ENCODE measurements at regions not wholly inside any gene's neighbourhood (a gene's known extent, or its start where the extent isn't known, plus 50 kb on each side); places are given as distances from the start of the nearest gene placed in this dataset.

DNA sequence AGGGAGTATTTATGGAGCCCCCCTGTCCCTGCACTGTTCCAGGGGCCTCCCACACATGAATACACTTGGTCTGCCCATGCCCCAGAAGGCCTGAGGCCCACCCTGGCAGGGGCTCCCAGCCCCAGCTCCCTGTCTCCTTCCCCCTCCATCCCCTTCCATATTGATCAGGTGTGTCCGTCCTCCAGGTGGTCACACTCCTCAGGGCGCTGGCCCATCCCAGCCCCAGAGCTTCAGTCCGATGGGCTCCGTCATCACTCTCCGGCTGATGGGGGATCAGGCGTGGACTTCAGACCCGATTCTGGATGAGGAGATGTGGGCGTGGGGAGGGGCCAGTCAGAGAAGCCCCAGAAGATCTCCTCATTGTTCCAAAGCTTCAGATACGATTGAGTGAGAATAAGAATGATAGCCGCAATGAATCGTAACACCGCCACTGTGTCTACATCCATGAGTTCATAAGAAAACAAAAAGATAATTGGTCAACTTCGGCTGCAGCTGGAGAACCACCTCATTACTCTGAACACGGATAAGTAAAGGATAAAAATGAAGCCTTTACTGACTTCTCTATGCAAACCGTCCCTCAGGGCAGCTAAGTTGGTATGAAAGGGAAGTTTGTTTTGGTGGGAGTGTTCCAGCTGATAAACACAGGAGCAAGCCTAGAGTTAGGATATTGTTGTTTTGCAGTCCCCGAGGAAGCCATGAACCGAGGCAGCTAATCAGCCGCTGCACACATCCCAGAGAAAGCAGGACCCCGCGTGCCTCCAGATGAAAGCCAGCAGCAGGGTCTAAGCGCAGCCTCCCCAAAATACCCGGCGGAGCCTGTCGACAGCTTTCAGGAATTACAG lies 279.5 kb downstream of the NDUFA10 start:
- ChIA-PET CTCF (no interaction called here), POLR2A (no interaction called here)
- Histone ChIP-seq H3K27ac (ENCODE audit: low read length) (no peak overlapping the region), H3K9me3 (no peaks in the 10 kb centered on the region), H3K4me1 (ENCODE audit: control insufficient read depth in 1 of 2, extremely low read depth in 1 of 2, insufficient read depth in 2 of 2, low read length in 2 of 2) (peaks cover 0 to 3% of the 10 kb centered on the region in 2 experiments), H3K36me3 (ENCODE audit: control insufficient read depth in 2 of 2, extremely low read depth in 1 of 2, insufficient read depth in 1 of 2, low read length in 1 of 2) (no peaks in the 10 kb centered on the region), H3K4me3 (ENCODE audit: control insufficient read depth in 1 of 2, extremely low read depth in 1 of 2, low read length in 1 of 2) (no peak overlapping the region), H3K27me3 (replicated peaks in 1 of 2; ENCODE audit: control insufficient read depth in 2 of 2, extremely low read depth in 1 of 2, insufficient read depth in 2 of 2, low read length in 1 of 2) (peaks cover 0 to 9% of the 10 kb centered on the region in 2 experiments)
- DNase-seq (no peak), ATAC-seq (replicated peaks in 1 of 4) (no peak)
- H3K4me3 Mint-ChIP-seq, result no peak overlapping the region
- 78% methylated on average over 12 of the region's 24 CpGs for WGBS (ENCODE audit: insufficient coverage)
- H3K27me3 Mint-ChIP-seq, result no peaks in the 10 kb centered on the region
- H3K36me3 Mint-ChIP-seq, result no peaks in the 10 kb centered on the region
- peaks cover 0 to 9% (median 8%) of the 10 kb centered on the region in 3 donors for H3K4me1 Mint-ChIP-seq
- no peaks in the 10 kb centered on the region for H3K9me3 Mint-ChIP-seq
- no peak overlapping the region for H3K27ac Mint-ChIP-seq

DNA sequence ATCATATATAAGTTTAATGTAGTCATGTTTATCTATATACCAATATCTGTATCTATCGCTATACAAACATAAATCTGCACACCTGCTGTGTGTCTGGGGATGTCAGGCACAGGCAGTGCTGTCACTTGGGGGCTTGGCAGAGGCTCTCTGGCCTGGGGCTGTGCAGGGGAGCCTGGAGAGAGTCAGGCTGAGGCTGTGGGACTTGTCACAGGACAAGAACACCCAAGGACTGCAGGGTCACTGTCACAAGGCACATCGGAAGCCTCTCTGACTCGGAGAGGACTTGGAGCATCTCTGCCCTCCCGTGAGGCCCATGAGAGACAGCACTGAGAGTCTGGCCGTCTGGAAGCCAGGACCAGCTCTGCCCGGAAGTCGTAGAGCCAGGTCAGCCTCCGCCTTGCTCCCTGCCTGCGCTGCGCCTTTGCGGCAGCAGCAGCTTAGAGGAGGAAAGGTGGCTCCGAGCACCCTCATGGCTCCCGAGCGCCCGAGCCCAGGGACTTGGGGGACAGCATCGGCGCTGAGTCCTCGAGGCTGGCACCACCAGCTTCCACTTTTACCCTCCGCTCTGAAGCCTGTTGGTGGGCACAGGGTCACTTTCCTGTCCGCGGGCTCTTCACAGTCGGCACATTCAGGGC lies 280.3 kb downstream of the NDUFA10 start:
- Mint-ChIP-seq H3K27me3 (no peaks in the 10 kb centered on the region), H3K4me1 (peaks cover 0 to 8% (median 7%) of the 10 kb centered on the region in 3 donors), H3K9me3 (no peaks in the 10 kb centered on the region), H3K27ac (no peak overlapping the region), H3K4me3 (no peak overlapping the region), H3K36me3 (no peaks in the 10 kb centered on the region)
- Histone ChIP-seq H3K4me1 (ENCODE audit: control insufficient read depth in 1 of 2, extremely low read depth in 1 of 2, insufficient read depth in 2 of 2, low read length in 2 of 2) (peaks cover 0 to 3% of the 10 kb centered on the region in 2 experiments), H3K27ac (ENCODE audit: low read length) (no peak overlapping the region), H3K4me3 (ENCODE audit: control insufficient read depth in 1 of 2, extremely low read depth in 1 of 2, low read length in 1 of 2) (no peak overlapping the region), H3K36me3 (ENCODE audit: control insufficient read depth in 2 of 2, extremely low read depth in 1 of 2, insufficient read depth in 1 of 2, low read length in 1 of 2) (no peaks in the 10 kb centered on the region), H3K27me3 (replicated peaks in 1 of 2; ENCODE audit: control insufficient read depth in 2 of 2, extremely low read depth in 1 of 2, insufficient read depth in 2 of 2, low read length in 1 of 2) (peaks cover 0 to 9% of the 10 kb centered on the region in 2 experiments), H3K9me3 (no peaks in the 10 kb centered on the region)
- 93% methylated on average over 21 of the region's 22 CpGs for WGBS (ENCODE audit: insufficient coverage)
- ChIA-PET POLR2A (no interaction called here), CTCF (no interaction called here)
- DNase-seq (no peak), ATAC-seq (replicated peaks in 1 of 4) (no peak)

GRCh38 chr2:239743206-239743605 lies 281.9 kb downstream of the NDUFA10 start:
- H3K4me1 Mint-ChIP-seq, result peaks cover 0 to 8% (median 7%) of the 10 kb centered on the region in 3 donors
- H3K36me3 Mint-ChIP-seq, result no peaks in the 10 kb centered on the region
- Histone ChIP-seq H3K36me3 (ENCODE audit: control insufficient read depth in 2 of 2, extremely low read depth in 1 of 2, insufficient read depth in 1 of 2, low read length in 1 of 2) (no peaks in the 10 kb centered on the region), H3K9me3 (no peaks in the 10 kb centered on the region), H3K4me1 (ENCODE audit: control insufficient read depth in 1 of 2, extremely low read depth in 1 of 2, insufficient read depth in 2 of 2, low read length in 2 of 2) (peaks cover 0 to 3% of the 10 kb centered on the region in 2 experiments), H3K27ac (ENCODE audit: low read length) (no peak overlapping the region), H3K27me3 (replicated peaks in 1 of 2; ENCODE audit: control insufficient read depth in 2 of 2, extremely low read depth in 1 of 2, insufficient read depth in 2 of 2, low read length in 1 of 2) (peaks cover 0 to 10% of the 10 kb centered on the region in 2 experiments), H3K4me3 (ENCODE audit: control insufficient read depth in 1 of 2, extremely low read depth in 1 of 2, low read length in 1 of 2) (no peak overlapping the region)
- no peak overlapping the region for H3K27ac Mint-ChIP-seq
- H3K9me3 Mint-ChIP-seq, result no peaks in the 10 kb centered on the region
- ATAC-seq (replicated peaks in 1 of 4) (no peak), DNase-seq (no peak)
- 82% methylated on average over 3 of the region's 6 CpGs for WGBS (ENCODE audit: insufficient coverage)
- H3K27me3 Mint-ChIP-seq, result no peaks in the 10 kb centered on the region
- CTCF ChIA-PET, result no interaction called here
- H3K4me3 Mint-ChIP-seq, result no peak overlapping the region
- POLR2A ChIA-PET, result no interaction called here

DNA sequence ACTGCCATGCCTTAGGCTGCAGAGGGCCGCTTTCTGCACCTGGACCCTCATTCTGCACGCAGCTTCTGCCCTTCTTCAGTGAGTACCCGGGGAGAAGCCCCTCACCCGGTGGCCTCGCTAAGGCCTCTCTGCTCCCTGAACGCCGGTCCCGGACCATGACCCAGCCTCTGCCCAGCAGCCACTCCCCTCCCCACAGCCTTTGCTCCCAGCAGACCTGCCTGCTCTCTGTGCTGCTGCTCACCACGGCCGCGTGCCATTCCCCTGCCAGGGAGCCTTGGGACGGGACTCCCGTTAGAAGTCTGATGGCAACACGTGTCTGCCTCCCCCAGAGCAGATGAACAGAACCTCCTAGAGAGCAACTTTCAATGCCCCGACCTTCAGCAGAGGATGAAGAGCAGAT lies 282.8 kb downstream of the NDUFA10 start:
- CTCF ChIA-PET, result no interaction called here
- Histone ChIP-seq H3K4me3 (ENCODE audit: control insufficient read depth in 1 of 2, extremely low read depth in 1 of 2, low read length in 1 of 2) (no peak overlapping the region), H3K4me1 (ENCODE audit: control insufficient read depth in 1 of 2, extremely low read depth in 1 of 2, insufficient read depth in 2 of 2, low read length in 2 of 2) (peaks cover 0 to under 1% of the 10 kb centered on the region in 2 experiments), H3K9me3 (no peaks in the 10 kb centered on the region), H3K27me3 (replicated peaks in 1 of 2; ENCODE audit: control insufficient read depth in 2 of 2, extremely low read depth in 1 of 2, insufficient read depth in 2 of 2, low read length in 1 of 2) (peaks cover 0 to 11% of the 10 kb centered on the region in 2 experiments), H3K36me3 (ENCODE audit: control insufficient read depth in 2 of 2, extremely low read depth in 1 of 2, insufficient read depth in 1 of 2, low read length in 1 of 2) (no peaks in the 10 kb centered on the region), H3K27ac (ENCODE audit: low read length) (no peak overlapping the region)
- ATAC-seq (replicated peaks in 1 of 4), result no peak
- 87% methylated on average over 14 of the region's 15 CpGs for WGBS (ENCODE audit: insufficient coverage)
- no peaks in the 10 kb centered on the region for H3K36me3 Mint-ChIP-seq
- no peak overlapping the region for H3K4me3 Mint-ChIP-seq
- H3K27me3 Mint-ChIP-seq, result no peaks in the 10 kb centered on the region
- DNase-seq, result no peak
- H3K9me3 Mint-ChIP-seq, result no peaks in the 10 kb centered on the region
- POLR2A ChIA-PET, result no interaction called here
- peaks cover 0 to 1% (median under 1%) of the 10 kb centered on the region in 3 donors for H3K4me1 Mint-ChIP-seq
- no peak overlapping the region for H3K27ac Mint-ChIP-seq

DNA sequence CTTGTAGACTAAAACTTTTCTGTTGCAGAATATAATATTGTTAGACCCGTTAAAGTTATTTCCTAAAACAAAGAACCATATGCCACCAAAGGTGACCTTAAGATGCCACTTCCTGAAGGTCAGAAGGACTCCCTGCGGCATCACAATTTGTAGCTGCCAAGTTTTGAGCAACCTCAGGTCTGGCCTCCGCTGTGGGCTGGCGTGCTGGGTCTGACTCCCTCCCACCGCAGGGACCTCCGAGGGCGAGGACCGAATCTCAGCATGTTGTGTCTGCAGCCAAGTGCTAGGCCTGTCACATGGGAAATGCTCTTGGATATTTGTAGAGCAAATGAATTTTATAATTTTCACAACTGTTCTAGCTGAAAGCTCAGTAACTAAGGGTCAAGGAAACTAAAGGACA lies 285.9 kb downstream of the NDUFA10 start:
- Histone ChIP-seq H3K27ac (ENCODE audit: low read length) (no peak overlapping the region), H3K36me3 (ENCODE audit: control insufficient read depth in 2 of 2, extremely low read depth in 1 of 2, insufficient read depth in 1 of 2, low read length in 1 of 2) (no peaks in the 10 kb centered on the region), H3K27me3 (replicated peaks in 1 of 2; ENCODE audit: control insufficient read depth in 2 of 2, extremely low read depth in 1 of 2, insufficient read depth in 2 of 2, low read length in 1 of 2) (peaks cover 0 to 21% of the 10 kb centered on the region in 2 experiments), H3K4me3 (ENCODE audit: control insufficient read depth in 1 of 2, extremely low read depth in 1 of 2, low read length in 1 of 2) (no peak overlapping the region), H3K9me3 (no peaks in the 10 kb centered on the region), H3K4me1 (ENCODE audit: control insufficient read depth in 1 of 2, extremely low read depth in 1 of 2, insufficient read depth in 2 of 2, low read length in 2 of 2) (no peaks in the 10 kb centered on the region)
- Mint-ChIP-seq H3K27ac (no peak overlapping the region), H3K4me3 (no peak overlapping the region), H3K9me3 (peaks cover 0 to 1% (median 0%) of the 10 kb centered on the region in 3 donors), H3K27me3 (no peaks in the 10 kb centered on the region), H3K36me3 (no peaks in the 10 kb centered on the region), H3K4me1 (no peaks in the 10 kb centered on the region)
- ChIA-PET CTCF (no interaction called here), POLR2A (no interaction called here)
- DNase-seq (no peak), ATAC-seq (replicated peaks in 1 of 4) (no peak)
- WGBS (ENCODE audit: insufficient coverage), result 93% methylated on average over 3 of the region's 8 CpGs

GRCh38 chr2:239738159-239738558 lies 287.0 kb downstream of the NDUFA10 start:
- Mint-ChIP-seq H3K36me3 (no peaks in the 10 kb centered on the region), H3K27ac (no peak overlapping the region), H3K9me3 (peaks cover 0 to 6% (median 4%) of the 10 kb centered on the region in 3 donors), H3K4me3 (no peak overlapping the region), H3K4me1 (no peaks in the 10 kb centered on the region), H3K27me3 (no peaks in the 10 kb centered on the region)
- H3K9me3 ChIP-seq, result no peaks in the 10 kb centered on the region
- H3K4me1 ChIP-seq (ENCODE audit: control insufficient read depth in 1 of 2, extremely low read depth in 1 of 2, insufficient read depth in 2 of 2, low read length in 2 of 2), result no peaks in the 10 kb centered on the region
- no peak overlapping the region for H3K4me3 ChIP-seq (ENCODE audit: control insufficient read depth in 1 of 2, extremely low read depth in 1 of 2, low read length in 1 of 2)
- POLR2A ChIA-PET, result no interaction called here
- no peak for ATAC-seq (replicated peaks in 1 of 4)
- no peak for DNase-seq
- CTCF ChIA-PET, result no interaction called here
- no peak overlapping the region for H3K27ac ChIP-seq (ENCODE audit: low read length)
- WGBS (ENCODE audit: insufficient coverage), result 77% methylated on average over 8 of the region's 19 CpGs
- peaks cover 0 to 25% of the 10 kb centered on the region in 2 experiments for H3K27me3 ChIP-seq (replicated peaks in 1 of 2; ENCODE audit: control insufficient read depth in 2 of 2, extremely low read depth in 1 of 2, insufficient read depth in 2 of 2, low read length in 1 of 2)
- no peaks in the 10 kb centered on the region for H3K36me3 ChIP-seq (ENCODE audit: control insufficient read depth in 2 of 2, extremely low read depth in 1 of 2, insufficient read depth in 1 of 2, low read length in 1 of 2)
